ENCODE measurements at regions not wholly inside any gene's neighbourhood (a gene's known extent, or its start where the extent isn't known, plus 50 kb on each side); places are given as distances from the start of the nearest gene placed in this dataset.

GRCh38 chr17:79560527-79560926 is 50.3 kb downstream of the RBFOX3 start:
- Histone ChIP-seq H3K9me2 (replicated peaks; ENCODE audit: insufficient read depth, low read length) (no peaks in the 10 kb centered on the region), H3K27me3 (ENCODE audit: low read length) (no peaks in the 10 kb centered on the region), H3K9ac (ENCODE audit: low read length) (no peak overlapping the region), H4K20me1 (ENCODE audit: low read depth, low read length) (no peaks in the 10 kb centered on the region), H3K9me3 (ENCODE audit: insufficient read depth, low read length) (no peaks in the 10 kb centered on the region), H3K36me3 (ENCODE audit: low read length) (no peaks in the 10 kb centered on the region), H3K79me2 (ENCODE audit: insufficient read depth, low read length) (no peaks in the 10 kb centered on the region), H3F3A (ENCODE audit: insufficient read depth) (no peaks in the 10 kb centered on the region), H2AFZ (ENCODE audit: low read depth, low read length, severe bottlenecking) (no peak overlapping the region), H3K27ac (ENCODE audit: low read depth, low read length) (no peak overlapping the region), H3K4me3 (ENCODE audit: insufficient read depth, low read length, poor library complexity, severe bottlenecking) (no peak overlapping the region), H3K4me2 (ENCODE audit: low read depth, low read length, poor library complexity, severe bottlenecking) (no peak overlapping the region)
- TF ChIP-seq CTCF (IDR thresholded peaks at IDR 0.05; ENCODE audit: insufficient read depth, low read length, poor library complexity, severe bottlenecking) (no peak), EZH2phosphoT487 (conservative IDR thresholded peaks at IDR 0.05; ENCODE audit: low read length) (no peak)

GRCh38 chr17:79559111-79559887 is 51.6 kb downstream of the RBFOX3 start:
- TF ChIP-seq EZH2phosphoT487 (conservative IDR thresholded peaks at IDR 0.05; ENCODE audit: low read length) (no peak), CTCF (IDR thresholded peaks at IDR 0.05; ENCODE audit: insufficient read depth, low read length, poor library complexity, severe bottlenecking) (no peak)
- H3K4me2 ChIP-seq (ENCODE audit: low read depth, low read length, poor library complexity, severe bottlenecking), result no peak overlapping the region
- no peaks in the 10 kb centered on the region for H3K9me3 ChIP-seq (ENCODE audit: insufficient read depth, low read length)
- no peaks in the 10 kb centered on the region for H3K27me3 ChIP-seq (ENCODE audit: low read length)
- H3K9ac ChIP-seq (ENCODE audit: low read length), result no peak overlapping the region
- no peaks in the 10 kb centered on the region for H3K36me3 ChIP-seq (ENCODE audit: low read length)
- H4K20me1 ChIP-seq (ENCODE audit: low read depth, low read length), result no peaks in the 10 kb centered on the region
- no peaks in the 10 kb centered on the region for H3K9me2 ChIP-seq (replicated peaks; ENCODE audit: insufficient read depth, low read length)
- no peak overlapping the region for H3K4me3 ChIP-seq (ENCODE audit: insufficient read depth, low read length, poor library complexity, severe bottlenecking)
- no peaks in the 10 kb centered on the region for H3K79me2 ChIP-seq (ENCODE audit: insufficient read depth, low read length)
- no peak overlapping the region for H3K27ac ChIP-seq (ENCODE audit: low read depth, low read length)
- no peaks in the 10 kb centered on the region for H3F3A ChIP-seq (ENCODE audit: insufficient read depth)
- H2AFZ ChIP-seq (ENCODE audit: low read depth, low read length, severe bottlenecking), result no peak overlapping the region

GRCh38 chr17:79558091-79558900 is 52.6 kb downstream of the RBFOX3 start:
- Histone ChIP-seq H3K4me2 (ENCODE audit: low read depth, low read length, poor library complexity, severe bottlenecking) (no peak overlapping the region), H3K9me3 (ENCODE audit: insufficient read depth, low read length) (no peaks in the 10 kb centered on the region), H3K9ac (ENCODE audit: low read length) (no peak overlapping the region)

More at GRCh38 chr17:79558091-79558900, 52.6 kb downstream of the RBFOX3 start:
- Histone ChIP-seq H3K27me3 (ENCODE audit: low read length) (no peaks in the 10 kb centered on the region), H2AFZ (ENCODE audit: low read depth, low read length, severe bottlenecking) (no peak overlapping the region), H4K20me1 (ENCODE audit: low read depth, low read length) (no peaks in the 10 kb centered on the region), H3F3A (ENCODE audit: insufficient read depth) (no peaks in the 10 kb centered on the region), H3K4me3 (ENCODE audit: insufficient read depth, low read length, poor library complexity, severe bottlenecking) (no peak overlapping the region), H3K9me2 (replicated peaks; ENCODE audit: insufficient read depth, low read length) (no peaks in the 10 kb centered on the region), H3K27ac (ENCODE audit: low read depth, low read length) (no peak overlapping the region), H3K79me2 (ENCODE audit: insufficient read depth, low read length) (no peaks in the 10 kb centered on the region), H3K36me3 (ENCODE audit: low read length) (no peaks in the 10 kb centered on the region)
- no peak for TF ChIP-seq EZH2phosphoT487 (conservative IDR thresholded peaks at IDR 0.05; ENCODE audit: low read length)
- TF ChIP-seq CTCF (IDR thresholded peaks at IDR 0.05; ENCODE audit: insufficient read depth, low read length, poor library complexity, severe bottlenecking), result no peak

Measured in SU-DHL-6 (cell line).